Lung (tissue), 11 donors: ENCODE measurements at regions not wholly inside any gene's neighbourhood (a gene's known extent, or its start where the extent isn't known, plus 50 kb on each side); places are given as distances from the start of the nearest gene placed in this dataset.

Experiments used
- ATAC-seq: fragments of 200-7000 bp; cut with Tn5 transposase; one replicate; pipeline ENCODE4 v1.9.1; 2020; ENCODE audit warnings: moderate number of reproducible peaks; ENCODE audit not compliant: insufficient read depth, low FRiP score
- DNase-seq, 3 donors: peaks; one replicate each; pipeline ENCODE4 v3.0.0-alpha.2; 2013 to 2017
- H3K27ac ChIP-seq, 2 donors: one replicate each; pipeline ENCODE4 v1.5.1; 2013; ENCODE audit warnings: mild to moderate bottlenecking in 2 of 2, moderate library complexity in 2 of 2, control low read depth in 1 of 2, inconsistent platforms in 1 of 2, low read depth in 1 of 2, low read length in 1 of 2
- H3K27me3 ChIP-seq, 3 donors: one replicate each; pipeline ENCODE4 v1.5.1; 2013; ENCODE audit warnings: low read length in 2 of 3; ENCODE audit not compliant: control insufficient read depth in 3 of 3, insufficient read depth in 3 of 3
- H3K36me3 ChIP-seq, 4 donors: one replicate each; pipeline ENCODE4 v1.5.1; 2013; ENCODE audit warnings: low read length in 4 of 4, mild to moderate bottlenecking in 1 of 4, moderate library complexity in 1 of 4; ENCODE audit not compliant: control insufficient read depth in 4 of 4, insufficient read depth in 4 of 4
- H3K4me1 ChIP-seq, 5 donors: one replicate each; pipeline ENCODE4 v1.5.1; 2013; ENCODE audit warnings: low read length in 5 of 5, mild to moderate bottlenecking in 2 of 5, moderate library complexity in 1 of 5; ENCODE audit not compliant: control insufficient read depth in 5 of 5, insufficient read depth in 5 of 5
- H3K4me3 ChIP-seq: one replicate; pipeline ENCODE4 v1.5.1; 2013; ENCODE audit warnings: mild to moderate bottlenecking, control low read depth, moderate library complexity
- H3K9ac ChIP-seq, 2 donors: one replicate each; pipeline ENCODE4 v1.5.1; 2013; ENCODE audit warnings: low read length in 2 of 2, control low read depth in 1 of 2; ENCODE audit not compliant: insufficient read depth in 1 of 2
- H3K9me3 ChIP-seq, 4 donors: one replicate each; pipeline ENCODE4 v1.5.1; 2013; ENCODE audit warnings: low read length in 3 of 4, mild to moderate bottlenecking in 1 of 4, moderate library complexity in 1 of 4; ENCODE audit not compliant: control insufficient read depth in 4 of 4, insufficient read depth in 3 of 4
- WGBS, 2 donors: extraction: QIAGEN DNeasy Blood & Tissue Kit; methylation state at CpG; one replicate each; pipeline ENCODE4 v1.1.7; 2013; 5-methylcytosine and 5-hydroxymethylcytosine counted together
- TF ChIP-seq, protein P1 (sequence below): IDR thresholded peaks from 2 replicates; pipeline ENCODE4 v1.5.1; 2012; ENCODE audit warnings: mild to moderate bottlenecking; ENCODE audit errors: control extremely low read depth, extremely low read depth
- donor health status: control.
- donor health status: control.
- donor health status: Bipolar disorder and iron deficiency.
- donor health status: healthy.
- donor health status: DM: yes; HTN: yes; CAD: no.

DNA sequence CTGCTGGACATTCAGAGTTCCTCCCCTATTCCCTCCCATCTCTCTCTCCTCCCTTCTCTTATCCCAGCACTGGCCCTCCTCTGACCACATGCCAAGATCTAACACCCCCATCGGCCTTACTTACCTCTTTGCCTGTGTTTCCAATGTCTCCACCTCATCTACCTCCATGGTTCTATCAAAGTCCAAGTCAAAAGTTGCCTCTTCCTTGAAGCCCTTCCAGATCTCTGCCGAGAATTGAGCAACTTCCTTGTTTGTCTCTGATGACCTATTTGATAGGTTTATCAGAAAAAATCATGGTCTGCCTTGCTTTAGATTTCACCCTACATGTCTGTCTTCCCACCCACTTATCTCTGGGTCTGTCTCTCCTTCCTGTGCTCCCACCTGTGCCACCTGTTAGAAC lies 69.7 kb upstream of the ITGA11 start:
- Histone ChIP-seq H3K4me3 (no peak overlapping the region), H3K36me3 (no peaks in the 10 kb centered on the region), H3K9ac (no peak overlapping the region), H3K9me3 (peaks cover 0 to 2% (median 0%) of the 10 kb centered on the region in 4 donors), H3K27me3 (no peaks in the 10 kb centered on the region), H3K4me1 (peaks cover 0 to 16% (median 0%) of the 10 kb centered on the region in 5 donors), H3K27ac (no peak overlapping the region)
- 78 to 87% methylated on average over 2 of the region's 2 CpGs for WGBS, 2 donors
- DNase-seq, result no peak
- TF ChIP-seq, protein P1, sequence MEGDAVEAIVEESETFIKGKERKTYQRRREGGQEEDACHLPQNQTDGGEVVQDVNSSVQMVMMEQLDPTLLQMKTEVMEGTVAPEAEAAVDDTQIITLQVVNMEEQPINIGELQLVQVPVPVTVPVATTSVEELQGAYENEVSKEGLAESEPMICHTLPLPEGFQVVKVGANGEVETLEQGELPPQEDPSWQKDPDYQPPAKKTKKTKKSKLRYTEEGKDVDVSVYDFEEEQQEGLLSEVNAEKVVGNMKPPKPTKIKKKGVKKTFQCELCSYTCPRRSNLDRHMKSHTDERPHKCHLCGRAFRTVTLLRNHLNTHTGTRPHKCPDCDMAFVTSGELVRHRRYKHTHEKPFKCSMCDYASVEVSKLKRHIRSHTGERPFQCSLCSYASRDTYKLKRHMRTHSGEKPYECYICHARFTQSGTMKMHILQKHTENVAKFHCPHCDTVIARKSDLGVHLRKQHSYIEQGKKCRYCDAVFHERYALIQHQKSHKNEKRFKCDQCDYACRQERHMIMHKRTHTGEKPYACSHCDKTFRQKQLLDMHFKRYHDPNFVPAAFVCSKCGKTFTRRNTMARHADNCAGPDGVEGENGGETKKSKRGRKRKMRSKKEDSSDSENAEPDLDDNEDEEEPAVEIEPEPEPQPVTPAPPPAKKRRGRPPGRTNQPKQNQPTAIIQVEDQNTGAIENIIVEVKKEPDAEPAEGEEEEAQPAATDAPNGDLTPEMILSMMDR, result no peak
- no peak for ATAC-seq

DNA sequence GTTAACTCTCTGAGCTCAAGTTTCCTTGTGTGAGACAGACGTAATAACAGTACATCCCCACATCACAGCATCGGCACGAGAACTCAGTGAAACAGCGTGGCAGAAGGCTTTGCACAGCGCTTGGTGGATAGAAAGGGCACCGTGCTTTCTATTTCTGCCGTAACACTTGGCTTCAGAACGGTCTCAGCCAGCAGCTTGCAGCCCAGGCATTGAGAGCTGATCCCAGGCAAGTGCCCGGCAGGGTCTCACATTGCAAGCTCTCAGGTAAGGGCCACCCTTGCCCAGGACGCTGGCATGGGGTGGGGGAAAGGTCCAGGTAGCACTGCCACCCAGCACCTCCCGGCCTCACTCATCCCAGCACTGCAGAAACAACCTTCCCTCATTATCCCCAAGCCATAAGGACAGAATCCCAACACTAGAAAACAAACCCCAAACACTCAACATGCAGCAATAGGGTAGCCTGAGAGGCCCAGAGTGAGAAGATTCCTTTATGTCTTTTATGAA lies 70.5 kb upstream of the ITGA11 start:
- ATAC-seq (no peak), DNase-seq (no peak)
- Histone ChIP-seq H3K4me1 (peaks cover 0 to 16% (median 0%) of the 10 kb centered on the region in 5 donors), H3K27ac (no peak overlapping the region), H3K36me3 (no peaks in the 10 kb centered on the region), H3K27me3 (no peaks in the 10 kb centered on the region), H3K4me3 (no peak overlapping the region), H3K9ac (no peak overlapping the region), H3K9me3 (peaks cover 0 to 2% (median 0%) of the 10 kb centered on the region in 4 donors)
- WGBS, 2 donors, result 97% methylated on average over 11 of the region's 11 CpGs
- TF ChIP-seq, protein P1, result no peak

DNA sequence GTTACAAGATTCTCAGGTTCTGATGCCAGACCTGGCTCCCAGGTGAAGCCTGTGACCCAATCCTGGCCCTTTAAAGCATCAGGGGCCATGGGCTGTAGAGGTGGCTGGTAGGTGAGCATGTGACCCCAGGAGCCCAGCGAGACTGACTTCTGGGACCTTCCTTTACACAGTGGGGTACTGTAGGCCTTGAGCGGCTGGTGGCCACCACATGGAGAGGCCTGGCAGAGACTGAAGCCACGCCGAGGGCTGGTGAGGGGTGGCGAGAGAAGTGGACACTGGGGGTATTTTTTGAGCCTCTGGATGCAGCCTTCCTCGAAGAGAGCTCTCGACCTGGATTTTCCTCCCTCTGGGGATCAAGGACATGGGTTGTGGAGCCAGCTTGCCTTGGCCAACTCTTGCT lies 71.2 kb upstream of the ITGA11 start:
- Histone ChIP-seq H3K36me3 (no peaks in the 10 kb centered on the region), H3K9ac (no peak overlapping the region), H3K27me3 (no peaks in the 10 kb centered on the region), H3K27ac (no peak overlapping the region), H3K9me3 (peaks cover 0 to 2% (median 0%) of the 10 kb centered on the region in 4 donors), H3K4me1 (peaks cover 0 to 16% (median 0%) of the 10 kb centered on the region in 5 donors), H3K4me3 (no peak overlapping the region)
- TF ChIP-seq, protein P1, result no peak
- ATAC-seq (no peak), DNase-seq (no peak)
- 93 to 97% methylated on average over 7 of the region's 7 CpGs for WGBS, 2 donors
